GM12865 (cell line): ENCODE measurements at regions not wholly inside any gene's neighbourhood (a gene's known extent, or its start where the extent isn't known, plus 50 kb on each side); places are given as distances from the start of the nearest gene placed in this dataset.

Experiments
- DNase-seq: peaks from one replicate; pipeline ENCODE4 v3.0.0; 2010; ENCODE audit warnings: low read depth
- H3K4me3 ChIP-seq: 2 replicates; pipeline ENCODE4 v1.5.1; 2011; ENCODE audit warnings: mild to moderate bottlenecking, low read depth, low read length, control low read depth
- TF ChIP-seq, protein P1 (sequence below): IDR thresholded peaks from 2 replicates; pipeline ENCODE4 v1.5.1; 2011; ENCODE audit warnings: low read length, control low read depth, low read depth, inconsistent platforms; ENCODE audit not compliant: insufficient read depth; ENCODE audit errors: missing control alignments

DNA sequence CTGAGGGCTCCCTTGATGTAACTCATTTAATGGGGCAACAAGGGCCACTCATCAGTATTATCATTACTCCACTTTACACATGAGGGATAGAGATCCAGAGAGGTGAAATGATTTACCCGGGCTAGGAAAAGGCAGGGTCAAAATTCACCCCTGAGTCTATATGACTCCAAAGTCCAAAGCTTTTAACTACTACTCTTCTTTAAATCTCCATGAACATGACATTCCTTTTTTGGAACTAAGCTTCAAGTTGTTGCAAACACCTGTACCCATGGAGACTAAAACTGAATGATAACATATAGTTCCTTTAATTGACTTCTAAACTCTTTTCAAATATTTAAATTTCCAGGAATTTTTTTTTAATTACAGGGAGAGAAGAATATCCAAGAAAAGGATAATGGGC, 292.9 kb upstream of the GADL1 start:
- TF ChIP-seq, protein P1, sequence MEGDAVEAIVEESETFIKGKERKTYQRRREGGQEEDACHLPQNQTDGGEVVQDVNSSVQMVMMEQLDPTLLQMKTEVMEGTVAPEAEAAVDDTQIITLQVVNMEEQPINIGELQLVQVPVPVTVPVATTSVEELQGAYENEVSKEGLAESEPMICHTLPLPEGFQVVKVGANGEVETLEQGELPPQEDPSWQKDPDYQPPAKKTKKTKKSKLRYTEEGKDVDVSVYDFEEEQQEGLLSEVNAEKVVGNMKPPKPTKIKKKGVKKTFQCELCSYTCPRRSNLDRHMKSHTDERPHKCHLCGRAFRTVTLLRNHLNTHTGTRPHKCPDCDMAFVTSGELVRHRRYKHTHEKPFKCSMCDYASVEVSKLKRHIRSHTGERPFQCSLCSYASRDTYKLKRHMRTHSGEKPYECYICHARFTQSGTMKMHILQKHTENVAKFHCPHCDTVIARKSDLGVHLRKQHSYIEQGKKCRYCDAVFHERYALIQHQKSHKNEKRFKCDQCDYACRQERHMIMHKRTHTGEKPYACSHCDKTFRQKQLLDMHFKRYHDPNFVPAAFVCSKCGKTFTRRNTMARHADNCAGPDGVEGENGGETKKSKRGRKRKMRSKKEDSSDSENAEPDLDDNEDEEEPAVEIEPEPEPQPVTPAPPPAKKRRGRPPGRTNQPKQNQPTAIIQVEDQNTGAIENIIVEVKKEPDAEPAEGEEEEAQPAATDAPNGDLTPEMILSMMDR: no peak
- no peak overlapping the region for H3K4me3 ChIP-seq
- no peak for DNase-seq

DNA sequence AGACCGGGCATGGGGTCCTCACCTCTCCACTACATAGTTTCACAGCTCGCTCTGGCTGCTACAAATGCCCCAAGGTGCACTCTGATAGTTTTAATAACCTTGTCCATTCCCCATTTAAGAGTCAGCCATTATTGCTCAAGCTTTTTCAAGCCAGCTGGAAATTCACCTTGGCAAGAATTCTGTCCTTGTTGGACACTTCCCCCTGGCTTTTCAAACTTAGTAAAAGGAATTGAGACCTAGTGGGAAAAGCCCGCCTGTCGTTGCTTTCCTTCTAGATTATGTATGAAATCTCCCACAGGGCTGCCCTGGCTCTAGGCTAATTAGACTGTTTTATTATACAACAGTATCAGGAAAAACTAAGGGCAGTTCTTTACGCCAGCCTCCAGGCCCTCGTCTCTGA, 293.7 kb upstream of the GADL1 start:
- TF ChIP-seq, protein P1: no peak
- DNase-seq: no peak
- no peak overlapping the region for H3K4me3 ChIP-seq

- H3K4me3 ChIP-seq: no peak overlapping the region
- DNase-seq: no peak
- TF ChIP-seq, protein P1: no peak
These were observed 294.9 kb upstream of the GADL1 start for GRCh38 chr3:31189330-31189729.

- TF ChIP-seq, protein P1: no peak
- no peak overlapping the region for H3K4me3 ChIP-seq
- no peak for DNase-seq
These were observed 295.5 kb upstream of the GADL1 start for GRCh38 chr3:31189971-31190370.

GRCh38 chr3:31191354-31191753, 296.9 kb upstream of the GADL1 start:
- H3K4me3 ChIP-seq: no peak overlapping the region
- TF ChIP-seq, protein P1: no peak
- DNase-seq: no peak

DNA sequence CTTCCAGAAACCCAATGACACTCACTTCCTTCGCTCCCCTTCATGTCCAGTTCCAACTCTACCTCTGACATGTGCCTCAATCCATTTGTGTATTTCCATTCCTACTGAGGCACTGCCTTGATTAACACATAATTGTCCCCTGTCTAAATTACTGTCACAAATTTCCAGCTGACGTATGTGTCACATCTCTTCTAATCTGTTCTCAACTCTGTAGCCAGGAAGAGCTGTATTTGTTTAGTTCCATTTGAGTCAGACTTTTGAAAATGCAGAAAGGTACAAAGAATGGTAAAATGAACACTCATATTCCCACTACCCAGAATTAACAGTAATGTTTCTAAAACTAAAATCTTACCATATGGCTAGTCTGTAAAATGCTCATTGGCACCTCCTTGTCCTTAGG, 299.0 kb upstream of the GADL1 start:
- H3K4me3 ChIP-seq: no peak overlapping the region
- no peak for DNase-seq
- TF ChIP-seq, protein P1: no peak

GRCh38 chr3:31193871-31194270, 299.4 kb upstream of the GADL1 start:
- TF ChIP-seq, protein P1: no peak
- no peak overlapping the region for H3K4me3 ChIP-seq
- DNase-seq: no peak
